HL-60 (cell line): ENCODE measurements at regions not wholly inside any gene's neighbourhood (a gene's known extent, or its start where the extent isn't known, plus 50 kb on each side); places are given as distances from the start of the nearest gene placed in this dataset.

Source experiments
- DNase-seq, 2 experiments: peaks; one replicate each; pipeline ENCODE4 v3.0.0-alpha.2; 2010 to 2020; ENCODE audit warnings: low read depth in 1 of 2, low spot score in 1 of 2
- H3K27ac ChIP-seq: fragments of 250-450 bp; sonication (Bioruptor Pico); replicated peaks from 2 replicates; pipeline ENCODE4 v1.5.1; 2020; ENCODE audit warnings: mild to moderate bottlenecking, moderate library complexity
- H3K27me3 ChIP-seq: fragments of 250-450 bp; sonication (Bioruptor Pico); 2 replicates; pipeline ENCODE4 v1.5.1; 2021; ENCODE audit warnings: mild to moderate bottlenecking, moderate library complexity; ENCODE audit not compliant: insufficient read depth, poor library complexity, severe bottlenecking
- H3K4me3 ChIP-seq: replicated peaks from 2 replicates; pipeline ENCODE4 v1.5.1; 2011; ENCODE audit warnings: mild to moderate bottlenecking, control low read depth, low read length; ENCODE audit not compliant: insufficient read depth
- CTCF ChIP-seq: IDR thresholded peaks from one replicate; pipeline ENCODE4 v1.5.1; 2011; ENCODE audit warnings: low read length, control low read depth, inconsistent platforms; ENCODE audit not compliant: insufficient read depth
- GABPA ChIP-seq: IDR thresholded peaks from 2 replicates; pipeline ENCODE4 v1.6.1; 2012; ENCODE audit warnings: low read depth
- POLR2AphosphoS5 ChIP-seq: IDR thresholded peaks from 2 replicates; pipeline ENCODE4 v1.6.1; 2012; ENCODE audit warnings: low read depth
- REST ChIP-seq: IDR thresholded peaks from 2 replicates; pipeline ENCODE4 v1.6.1; 2012; ENCODE audit warnings: low read depth; ENCODE audit not compliant: insufficient replicate concordance
- SPI1 ChIP-seq: IDR thresholded peaks from 2 replicates; pipeline ENCODE4 v1.6.1; 2012; ENCODE audit warnings: low read depth, mild to moderate bottlenecking, borderline replicate concordance

GRCh38 chr20:22799687-22800086 lies 215.3 kb upstream of the FOXA2 start:
- peaks cover 3% of the 10 kb centered on the region for H3K27me3 ChIP-seq
- no peak for TF ChIP-seq SPI1
- TF ChIP-seq REST = no peak
- TF ChIP-seq CTCF = no peak
- no peak for TF ChIP-seq POLR2AphosphoS5
- TF ChIP-seq GABPA = no peak
- DNase-seq = no peak
- H3K27ac ChIP-seq = no peak overlapping the region
- H3K4me3 ChIP-seq = no peak overlapping the region

GRCh38 chr20:22800129-22800528 lies 215.8 kb upstream of the FOXA2 start:
- TF ChIP-seq GABPA (no peak), CTCF (no peak), REST (no peak), POLR2AphosphoS5 (no peak), SPI1 (no peak)
- no peak for DNase-seq
- Histone ChIP-seq H3K27me3 (peaks cover 3% of the 10 kb centered on the region), H3K27ac (no peak overlapping the region), H3K4me3 (no peak overlapping the region)

- Histone ChIP-seq H3K4me3 (no peak overlapping the region), H3K27me3 (peaks cover 3% of the 10 kb centered on the region), H3K27ac (no peak overlapping the region)
- no peak for DNase-seq
- TF ChIP-seq POLR2AphosphoS5 = no peak
- TF ChIP-seq GABPA = no peak
- no peak for TF ChIP-seq SPI1
- TF ChIP-seq CTCF = no peak
- TF ChIP-seq REST = no peak
These were observed 217.2 kb upstream of the FOXA2 start for GRCh38 chr20:22801528-22801927.
